ENCODE measurements at regions not wholly inside any gene's neighbourhood (a gene's known extent, or its start where the extent isn't known, plus 50 kb on each side); places are given as distances from the start of the nearest gene placed in this dataset.

- DNase-seq (ENCODE audit: low read depth) = no peak
- H3K4me3 ChIP-seq (ENCODE audit: low read depth, low read length) = no peak overlapping the region
- no peak for TF ChIP-seq CTCF (IDR thresholded peaks at IDR 0.05; ENCODE audit: low read depth, low read length)
- TF ChIP-seq MYC (IDR thresholded peaks at IDR 0.05; ENCODE audit: low read depth, low read length) = no peak
- no peak for TF ChIP-seq POLR2A (IDR thresholded peaks at IDR 0.05; ENCODE audit: extremely low read depth, insufficient read length)
Observed at GRCh38 chr12:74148849-74149248, 388.8 kb upstream of the ATXN7L3B start.

- DNase-seq (ENCODE audit: low read depth) = no peak
- TF ChIP-seq MYC (IDR thresholded peaks at IDR 0.05; ENCODE audit: low read depth, low read length) (no peak), CTCF (IDR thresholded peaks at IDR 0.05; ENCODE audit: low read depth, low read length) (no peak), MAX (IDR thresholded peaks at IDR 0.05; ENCODE audit: low read depth, low read length) (no peak)
- H3K4me3 ChIP-seq (ENCODE audit: low read depth, low read length) = no peak overlapping the region
Observed at GRCh38 chr12:74152370-74152769, 385.3 kb upstream of the ATXN7L3B start.

GRCh38 chr12:74166096-74166495 is 371.5 kb upstream of the ATXN7L3B start:
- no peak for TF ChIP-seq POLR2A (IDR thresholded peaks at IDR 0.05; ENCODE audit: extremely low read depth, insufficient read length)
- no peak for TF ChIP-seq CTCF (IDR thresholded peaks at IDR 0.05; ENCODE audit: low read depth, low read length)
- no peak for TF ChIP-seq MAX (IDR thresholded peaks at IDR 0.05; ENCODE audit: low read depth, low read length)
- no peak for TF ChIP-seq MYC (IDR thresholded peaks at IDR 0.05; ENCODE audit: low read depth, low read length)
- H3K4me3 ChIP-seq (ENCODE audit: low read depth, low read length) = no peak overlapping the region

GRCh38 chr12:74169607-74170006 is 368.0 kb upstream of the ATXN7L3B start:
- DNase-seq (ENCODE audit: low read depth) = no peak
- no peak overlapping the region for H3K4me3 ChIP-seq (ENCODE audit: low read depth, low read length)
- TF ChIP-seq CTCF (IDR thresholded peaks at IDR 0.05; ENCODE audit: low read depth, low read length) (no peak), POLR2A (IDR thresholded peaks at IDR 0.05; ENCODE audit: extremely low read depth, insufficient read length) (no peak), MYC (IDR thresholded peaks at IDR 0.05; ENCODE audit: low read depth, low read length) (no peak), MAX (IDR thresholded peaks at IDR 0.05; ENCODE audit: low read depth, low read length) (no peak)

More at GRCh38 chr12:74166096-74166495, 371.5 kb upstream of the ATXN7L3B start:
- no peak for DNase-seq (ENCODE audit: low read depth)

- no peak for TF ChIP-seq MAX (IDR thresholded peaks at IDR 0.05; ENCODE audit: low read depth, low read length)
- no peak for TF ChIP-seq CTCF (IDR thresholded peaks at IDR 0.05; ENCODE audit: low read depth, low read length)
- TF ChIP-seq POLR2A (IDR thresholded peaks at IDR 0.05; ENCODE audit: extremely low read depth, insufficient read length) = no peak
- TF ChIP-seq MYC (IDR thresholded peaks at IDR 0.05; ENCODE audit: low read depth, low read length) = no peak
- no peak overlapping the region for H3K4me3 ChIP-seq (ENCODE audit: low read depth, low read length)
- no peak for DNase-seq (ENCODE audit: low read depth)
Observed at GRCh38 chr12:74170645-74171477, 366.8 kb upstream of the ATXN7L3B start.
